Endothelial cell (in vitro differentiated cells): ENCODE measurements at regions not wholly inside any gene's neighbourhood (a gene's known extent, or its start where the extent isn't known, plus 50 kb on each side); places are given as distances from the start of the nearest gene placed in this dataset.

Experiments used
- DNase-seq: peaks from one replicate; pipeline ENCODE4 v3.0.0; 2021; ENCODE audit warnings: low spot score
- H3K27ac Mint-ChIP-seq: one replicate; pipeline ENCODE4 v1.8.0; 2021; ENCODE audit warnings: mixed read lengths, inconsistent platforms; ENCODE audit not compliant: unreplicated experiment
- H3K27me3 Mint-ChIP-seq: one replicate; pipeline ENCODE4 v1.8.0; 2021; ENCODE audit warnings: mild to moderate bottlenecking, moderate library complexity, mixed read lengths, inconsistent platforms; ENCODE audit not compliant: unreplicated experiment
- H3K36me3 Mint-ChIP-seq: one replicate; pipeline ENCODE4 v1.8.0; 2021; ENCODE audit warnings: mild to moderate bottlenecking, low read depth, mixed read lengths, inconsistent platforms; ENCODE audit not compliant: unreplicated experiment
- H3K4me1 Mint-ChIP-seq: one replicate; pipeline ENCODE4 v1.8.0; 2021; ENCODE audit warnings: mild to moderate bottlenecking, mixed read lengths, inconsistent platforms; ENCODE audit not compliant: unreplicated experiment
- H3K4me3 Mint-ChIP-seq: one replicate; pipeline ENCODE4 v1.8.0; 2021; ENCODE audit warnings: mild to moderate bottlenecking, mixed read lengths, inconsistent platforms; ENCODE audit not compliant: unreplicated experiment
- H3K9me3 Mint-ChIP-seq: one replicate; pipeline ENCODE4 v1.8.0; 2021; ENCODE audit warnings: mixed read lengths, inconsistent platforms; ENCODE audit not compliant: unreplicated experiment
- TF ChIP-seq, protein P1 (sequence below): fragments of 200-600 bp; sonication (generic); IDR thresholded peaks from one replicate; pipeline ENCODE4 v1.5.0; 2021; ENCODE audit warnings: antibody characterized with exemption; ENCODE audit not compliant: unreplicated experiment

DNA sequence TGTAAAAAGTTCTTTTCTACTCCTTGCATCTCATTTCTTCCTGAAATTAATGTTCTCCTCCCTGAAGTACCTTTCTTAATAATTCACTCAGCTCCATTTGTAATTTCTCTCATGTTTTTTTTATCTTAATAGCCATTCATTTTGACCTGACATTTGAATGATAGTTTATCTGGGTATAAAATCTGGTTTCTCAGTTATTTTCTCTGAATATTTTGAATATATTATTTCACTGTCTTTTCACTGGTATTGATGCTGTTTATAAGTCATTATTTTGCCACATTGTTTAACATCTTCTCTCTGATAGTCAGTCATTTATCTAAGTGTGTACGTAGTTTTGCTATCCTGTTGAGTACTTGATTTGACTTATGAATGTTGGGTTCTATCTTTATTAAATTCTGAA lies 68.8 kb upstream of the ARHGAP18 start:
- no peak for DNase-seq
- no peak overlapping the region for H3K4me3 Mint-ChIP-seq
- H3K36me3 Mint-ChIP-seq = no peaks in the 10 kb centered on the region
- H3K9me3 Mint-ChIP-seq = no peaks in the 10 kb centered on the region
- H3K27ac Mint-ChIP-seq = no peak overlapping the region
- TF ChIP-seq, protein P1, sequence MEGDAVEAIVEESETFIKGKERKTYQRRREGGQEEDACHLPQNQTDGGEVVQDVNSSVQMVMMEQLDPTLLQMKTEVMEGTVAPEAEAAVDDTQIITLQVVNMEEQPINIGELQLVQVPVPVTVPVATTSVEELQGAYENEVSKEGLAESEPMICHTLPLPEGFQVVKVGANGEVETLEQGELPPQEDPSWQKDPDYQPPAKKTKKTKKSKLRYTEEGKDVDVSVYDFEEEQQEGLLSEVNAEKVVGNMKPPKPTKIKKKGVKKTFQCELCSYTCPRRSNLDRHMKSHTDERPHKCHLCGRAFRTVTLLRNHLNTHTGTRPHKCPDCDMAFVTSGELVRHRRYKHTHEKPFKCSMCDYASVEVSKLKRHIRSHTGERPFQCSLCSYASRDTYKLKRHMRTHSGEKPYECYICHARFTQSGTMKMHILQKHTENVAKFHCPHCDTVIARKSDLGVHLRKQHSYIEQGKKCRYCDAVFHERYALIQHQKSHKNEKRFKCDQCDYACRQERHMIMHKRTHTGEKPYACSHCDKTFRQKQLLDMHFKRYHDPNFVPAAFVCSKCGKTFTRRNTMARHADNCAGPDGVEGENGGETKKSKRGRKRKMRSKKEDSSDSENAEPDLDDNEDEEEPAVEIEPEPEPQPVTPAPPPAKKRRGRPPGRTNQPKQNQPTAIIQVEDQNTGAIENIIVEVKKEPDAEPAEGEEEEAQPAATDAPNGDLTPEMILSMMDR = no peak
- no peaks in the 10 kb centered on the region for H3K4me1 Mint-ChIP-seq
- H3K27me3 Mint-ChIP-seq = no peaks in the 10 kb centered on the region

DNA sequence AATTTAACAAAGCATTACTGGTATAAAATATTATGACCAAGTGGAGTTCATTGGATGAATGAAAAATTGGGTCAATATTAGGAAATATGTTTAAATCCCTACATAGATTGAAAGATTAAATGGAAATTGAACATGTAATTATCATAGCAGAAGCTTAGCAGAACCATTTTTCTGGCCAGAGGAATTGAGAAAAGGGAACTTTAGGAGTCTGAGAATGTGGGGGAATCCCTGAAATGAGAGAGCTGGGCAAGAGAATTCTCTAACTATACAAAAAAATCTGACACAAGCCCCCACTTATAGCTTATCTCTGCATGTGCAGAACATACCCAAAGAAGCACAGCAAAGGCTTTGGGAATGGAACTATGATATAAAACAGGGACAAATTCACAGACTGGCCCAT lies 67.4 kb upstream of the ARHGAP18 start:
- H3K27me3 Mint-ChIP-seq = no peaks in the 10 kb centered on the region
- DNase-seq = no peak
- H3K4me1 Mint-ChIP-seq = no peaks in the 10 kb centered on the region
- H3K36me3 Mint-ChIP-seq = no peaks in the 10 kb centered on the region
- H3K9me3 Mint-ChIP-seq = no peaks in the 10 kb centered on the region
- H3K27ac Mint-ChIP-seq = no peak overlapping the region
- TF ChIP-seq, protein P1 = no peak
- H3K4me3 Mint-ChIP-seq = no peak overlapping the region

DNA sequence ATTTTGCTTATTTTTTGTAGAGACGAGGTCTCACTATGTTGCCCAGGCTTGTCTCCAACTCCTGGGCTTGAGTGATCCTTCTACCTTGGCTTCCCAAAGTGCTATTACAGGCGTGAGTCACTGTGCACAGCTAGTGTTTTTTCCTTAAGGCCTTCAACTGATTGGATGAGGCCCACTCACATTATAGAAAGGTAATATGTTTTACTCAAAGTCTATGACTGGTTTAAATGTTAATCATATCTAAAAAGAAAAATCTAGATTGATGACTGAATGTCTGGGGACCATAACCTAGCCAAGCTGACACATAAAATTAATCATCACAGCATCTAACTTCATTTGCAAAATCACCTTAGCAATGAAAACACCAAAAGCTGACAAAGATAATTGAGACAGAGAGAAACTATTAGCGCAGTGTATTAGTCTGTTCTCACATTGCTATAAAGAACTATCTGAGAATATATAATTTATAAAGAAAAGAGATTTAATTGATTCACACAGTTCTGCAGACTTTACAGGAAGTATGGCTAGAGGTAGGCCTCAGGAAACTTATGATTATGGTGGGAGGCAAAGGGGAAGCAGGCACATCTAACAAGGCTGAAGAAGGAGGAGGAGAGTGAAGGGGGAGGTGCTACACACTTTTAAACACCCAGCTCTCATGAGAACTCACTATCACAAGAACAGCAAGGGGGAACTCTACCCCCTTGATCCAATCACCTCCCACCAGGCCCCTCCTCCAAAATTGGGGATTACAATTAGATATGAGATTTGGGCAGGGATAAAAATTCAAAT lies 66.8 kb upstream of the ARHGAP18 start:
- H3K4me3 Mint-ChIP-seq = no peak overlapping the region
- H3K27ac Mint-ChIP-seq = no peak overlapping the region
- TF ChIP-seq, protein P1 = no peak
- H3K9me3 Mint-ChIP-seq = no peaks in the 10 kb centered on the region
- H3K4me1 Mint-ChIP-seq = no peaks in the 10 kb centered on the region
- no peaks in the 10 kb centered on the region for H3K36me3 Mint-ChIP-seq
- no peaks in the 10 kb centered on the region for H3K27me3 Mint-ChIP-seq
- DNase-seq = no peak

DNA sequence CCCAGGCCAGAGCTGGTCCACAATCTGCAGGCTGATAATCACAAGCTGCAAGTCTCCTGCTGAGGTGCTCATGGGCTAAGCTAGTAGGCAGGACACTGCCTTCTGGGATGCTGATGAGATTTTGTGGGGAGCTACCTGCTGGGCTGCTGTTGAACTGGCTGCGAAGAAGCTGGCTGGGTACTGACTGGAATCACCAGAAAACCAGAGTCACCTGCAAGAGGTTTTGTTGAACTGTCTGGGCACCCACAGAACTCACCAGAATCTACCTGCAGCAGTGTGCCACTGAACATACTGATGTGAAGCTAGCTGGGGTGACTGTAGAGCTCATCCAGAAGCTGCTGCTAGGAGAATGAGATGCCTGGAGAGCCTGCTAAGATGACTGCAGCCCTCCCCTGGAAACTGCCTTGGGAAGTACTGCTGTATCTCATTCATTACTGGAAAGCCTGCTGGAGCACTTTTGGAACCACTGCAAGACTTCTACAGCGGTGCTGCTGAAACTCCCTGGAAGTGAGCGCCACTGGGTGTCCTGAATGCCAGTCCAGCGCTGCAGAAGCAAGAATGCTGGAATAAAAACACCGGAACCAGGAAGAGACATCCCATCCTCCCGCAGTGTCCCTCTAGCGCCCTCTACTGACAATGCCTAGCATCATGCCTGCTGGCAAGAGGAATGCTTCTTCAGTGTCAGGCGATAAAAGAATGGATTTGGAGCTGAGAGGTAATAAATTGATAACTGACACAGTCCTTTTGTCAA lies 64.9 kb upstream of the ARHGAP18 start:
- no peak overlapping the region for H3K4me3 Mint-ChIP-seq
- H3K9me3 Mint-ChIP-seq = no peaks in the 10 kb centered on the region
- TF ChIP-seq, protein P1 = peak; percentile 80
- H3K27ac Mint-ChIP-seq = no peak overlapping the region
- no peaks in the 10 kb centered on the region for H3K36me3 Mint-ChIP-seq
- no peaks in the 10 kb centered on the region for H3K27me3 Mint-ChIP-seq
- DNase-seq = peak; percentile 81
- no peaks in the 10 kb centered on the region for H3K4me1 Mint-ChIP-seq

DNA sequence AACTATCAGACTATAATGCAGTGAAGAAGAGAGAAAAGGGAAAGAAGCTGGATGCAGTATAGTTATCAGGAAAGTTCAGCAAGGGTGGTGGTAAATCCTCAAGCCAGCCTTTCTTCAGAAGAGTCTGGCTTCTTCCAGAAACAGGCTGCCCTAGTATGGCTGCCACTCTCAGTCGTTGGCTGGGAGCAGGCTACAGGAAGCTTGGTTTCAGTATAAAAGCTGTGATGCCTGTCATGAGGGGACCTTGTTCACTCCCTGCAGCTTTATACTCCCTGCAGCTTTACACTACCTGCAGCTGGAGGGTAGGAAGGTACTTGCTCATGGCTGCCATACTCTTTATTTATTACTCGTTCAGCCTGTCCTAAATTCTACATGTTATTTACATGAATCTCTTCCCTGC lies 63.3 kb upstream of the ARHGAP18 start:
- Mint-ChIP-seq H3K9me3 (no peaks in the 10 kb centered on the region), H3K27me3 (no peaks in the 10 kb centered on the region), H3K27ac (no peak overlapping the region), H3K36me3 (no peaks in the 10 kb centered on the region), H3K4me1 (no peaks in the 10 kb centered on the region), H3K4me3 (no peak overlapping the region)
- DNase-seq = no peak
- TF ChIP-seq, protein P1 = no peak
